ENCODE measurements at regions not wholly inside any gene's neighbourhood (a gene's known extent, or its start where the extent isn't known, plus 50 kb on each side); places are given as distances from the start of the nearest gene placed in this dataset.

- WGBS (ENCODE audit: extremely low coverage, insufficient read length, low lambda C conversion rate) = no CpG with 5 or more reads among the region's 2 CpGs
- no peak overlapping the region for H3K27ac Mint-ChIP-seq
- H3K27me3 Mint-ChIP-seq (ENCODE audit: low read depth) = no peaks in the 10 kb centered on the region
Measured at GRCh38 chr3:145893331-145893730, 267.7 kb downstream of the PLOD2 start.

More at GRCh38 chr3:145893331-145893730, 267.7 kb downstream of the PLOD2 start:
- Histone ChIP-seq H3K4me2 (ENCODE audit: insufficient read depth, insufficient read length, low read length) (no peak overlapping the region), H4K5ac (ENCODE audit: insufficient read length, low read depth, low read length) (no peak overlapping the region), H2BK12ac (ENCODE audit: insufficient read length, low read depth, low read length) (no peak overlapping the region), H3T11ph (ENCODE audit: low read length) (no peak overlapping the region), H3K23ac (ENCODE audit: insufficient read length, low read depth, low read length) (no peak overlapping the region), H2AFZ (ENCODE audit: low read length) (no peak overlapping the region), H3K27me3 (ENCODE audit: insufficient read depth, low read length) (no peaks in the 10 kb centered on the region), H3K14ac (ENCODE audit: insufficient read depth, low read length) (no peak overlapping the region), H4K91ac (ENCODE audit: insufficient read length, low read depth, low read length) (no peak overlapping the region), H2BK120ac (ENCODE audit: low read depth, low read length, poor library complexity, severe bottlenecking) (no peak overlapping the region), H3K9me3 (ENCODE audit: control insufficient read depth, low read depth, low read length) (no peaks in the 10 kb centered on the region), H3K4me1 (ENCODE audit: insufficient read depth, low read length) (no peaks in the 10 kb centered on the region), H3K79me2 (ENCODE audit: insufficient read depth, low read length) (no peaks in the 10 kb centered on the region), H3K27ac (ENCODE audit: insufficient read length, low read depth, low read length) (no peak overlapping the region), H3K9ac (ENCODE audit: extremely low read depth, insufficient read length, low read length) (no peak overlapping the region), H3K79me1 (ENCODE audit: insufficient read depth, low read depth, low read length, poor library complexity, severe bottlenecking) (no peaks in the 10 kb centered on the region), H4K20me1 (ENCODE audit: control insufficient read depth, insufficient read depth, insufficient read length) (no peaks in the 10 kb centered on the region), H2BK5ac (ENCODE audit: insufficient read length, low read length) (no peak overlapping the region), H2BK15ac (ENCODE audit: low read depth, low read length) (no peak overlapping the region), H2BK20ac (ENCODE audit: low read depth, low read length, poor library complexity, severe bottlenecking) (no peak overlapping the region), H3K23me2 (ENCODE audit: insufficient read length, low read depth, low read length, poor library complexity, severe bottlenecking) (no peaks in the 10 kb centered on the region), H4K8ac (replicated peaks; ENCODE audit: insufficient read length, low read depth, low read length) (no peak overlapping the region), H3K4ac (ENCODE audit: low read depth, low read length) (no peak overlapping the region), H2AK5ac (ENCODE audit: insufficient read length, low read length) (no peak overlapping the region), H3K56ac (ENCODE audit: insufficient read length, low read depth, low read length) (no peak overlapping the region), H3K18ac (ENCODE audit: insufficient read length, low read depth, low read length) (no peak overlapping the region)
- Mint-ChIP-seq H3K9me3 (no peaks in the 10 kb centered on the region), H3K4me3 (no peak overlapping the region), H3K36me3 (ENCODE audit: insufficient read depth in 1 of 3, low read depth in 3 of 3) (no peaks in the 10 kb centered on the region), H3K4me1 (peaks cover 11 to 12% of the 10 kb centered on the region in 2 experiments)
- no peak for DNase-seq
- TF ChIP-seq CTCF (conservative IDR thresholded peaks at IDR 0.05) = no peak

Data from H9 (cell line).